ENCODE measurements at regions not wholly inside any gene's neighbourhood (a gene's known extent, or its start where the extent isn't known, plus 50 kb on each side); places are given as distances from the start of the nearest gene placed in this dataset.

DNA sequence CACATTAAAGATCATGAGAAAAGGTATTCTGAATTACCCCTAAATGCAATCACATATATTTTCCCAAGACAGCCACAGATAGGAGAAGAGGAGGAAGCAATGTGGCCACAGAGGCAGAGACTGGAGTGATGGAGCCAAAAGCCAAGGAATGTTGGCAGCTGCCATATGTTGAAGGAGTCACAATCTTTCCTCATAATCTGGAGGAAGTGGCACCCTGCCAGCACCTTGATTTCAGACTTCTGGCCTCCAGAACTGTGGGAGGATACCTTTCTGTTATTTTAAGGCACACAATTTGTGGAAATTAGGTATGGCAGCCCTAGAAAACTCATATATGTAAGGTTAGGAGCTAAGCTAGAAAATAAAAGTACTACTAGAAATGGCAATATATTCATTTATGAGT, 139.9 kb upstream of the GAS1 start:
- TF ChIP-seq, protein P1, sequence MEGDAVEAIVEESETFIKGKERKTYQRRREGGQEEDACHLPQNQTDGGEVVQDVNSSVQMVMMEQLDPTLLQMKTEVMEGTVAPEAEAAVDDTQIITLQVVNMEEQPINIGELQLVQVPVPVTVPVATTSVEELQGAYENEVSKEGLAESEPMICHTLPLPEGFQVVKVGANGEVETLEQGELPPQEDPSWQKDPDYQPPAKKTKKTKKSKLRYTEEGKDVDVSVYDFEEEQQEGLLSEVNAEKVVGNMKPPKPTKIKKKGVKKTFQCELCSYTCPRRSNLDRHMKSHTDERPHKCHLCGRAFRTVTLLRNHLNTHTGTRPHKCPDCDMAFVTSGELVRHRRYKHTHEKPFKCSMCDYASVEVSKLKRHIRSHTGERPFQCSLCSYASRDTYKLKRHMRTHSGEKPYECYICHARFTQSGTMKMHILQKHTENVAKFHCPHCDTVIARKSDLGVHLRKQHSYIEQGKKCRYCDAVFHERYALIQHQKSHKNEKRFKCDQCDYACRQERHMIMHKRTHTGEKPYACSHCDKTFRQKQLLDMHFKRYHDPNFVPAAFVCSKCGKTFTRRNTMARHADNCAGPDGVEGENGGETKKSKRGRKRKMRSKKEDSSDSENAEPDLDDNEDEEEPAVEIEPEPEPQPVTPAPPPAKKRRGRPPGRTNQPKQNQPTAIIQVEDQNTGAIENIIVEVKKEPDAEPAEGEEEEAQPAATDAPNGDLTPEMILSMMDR (IDR thresholded peaks at IDR 0.05; ENCODE audit: control extremely low read depth, extremely low read depth): no peak
- Histone ChIP-seq H3K9ac (ENCODE audit: insufficient read depth in 1 of 2, low read length in 2 of 2) (no peak overlapping the region), H3K27me3 (ENCODE audit: control insufficient read depth in 3 of 3, insufficient read depth in 3 of 3, low read length in 2 of 3) (no peaks in the 10 kb centered on the region), H3K36me3 (ENCODE audit: control insufficient read depth in 4 of 4, insufficient read depth in 4 of 4, low read length in 4 of 4) (no peaks in the 10 kb centered on the region), H3K4me1 (ENCODE audit: control insufficient read depth in 5 of 5, insufficient read depth in 5 of 5, low read length in 5 of 5) (peaks cover 0 to 28% (median 14%) of the 10 kb centered on the region in 5 donors), H3K9me3 (ENCODE audit: control insufficient read depth in 4 of 4, insufficient read depth in 3 of 4, low read length in 3 of 4) (peaks cover 0 to 4% (median 2%) of the 10 kb centered on the region in 4 donors), H3K27ac (ENCODE audit: low read depth in 1 of 2, low read length in 1 of 2) (no peak overlapping the region), H3K4me3 (no peak overlapping the region)
- no peak for ATAC-seq (ENCODE audit: insufficient read depth, low FRiP score)
- DNase-seq: no peak

- ATAC-seq (ENCODE audit: insufficient read depth, low FRiP score) (no peak), DNase-seq (no peak)
- Histone ChIP-seq H3K9me3 (ENCODE audit: control insufficient read depth in 4 of 4, insufficient read depth in 3 of 4, low read length in 3 of 4) (peaks cover 0 to 4% (median 2%) of the 10 kb centered on the region in 4 donors), H3K4me3 (no peak overlapping the region), H3K4me1 (ENCODE audit: control insufficient read depth in 5 of 5, insufficient read depth in 5 of 5, low read length in 5 of 5) (peaks cover 0 to 28% (median 14%) of the 10 kb centered on the region in 5 donors), H3K36me3 (ENCODE audit: control insufficient read depth in 4 of 4, insufficient read depth in 4 of 4, low read length in 4 of 4) (no peaks in the 10 kb centered on the region), H3K27ac (ENCODE audit: low read depth in 1 of 2, low read length in 1 of 2) (no peak overlapping the region), H3K27me3 (ENCODE audit: control insufficient read depth in 3 of 3, insufficient read depth in 3 of 3, low read length in 2 of 3) (no peaks in the 10 kb centered on the region), H3K9ac (ENCODE audit: insufficient read depth in 1 of 2, low read length in 2 of 2) (no peak overlapping the region)
- 76 to 77% methylated on average over 1 of the region's 1 CpG for WGBS, 2 donors
- TF ChIP-seq, protein P1 (IDR thresholded peaks at IDR 0.05; ENCODE audit: control extremely low read depth, extremely low read depth): no peak
These were observed 140.9 kb upstream of the GAS1 start for GRCh38 chr9:87088192-87088591.

DNA sequence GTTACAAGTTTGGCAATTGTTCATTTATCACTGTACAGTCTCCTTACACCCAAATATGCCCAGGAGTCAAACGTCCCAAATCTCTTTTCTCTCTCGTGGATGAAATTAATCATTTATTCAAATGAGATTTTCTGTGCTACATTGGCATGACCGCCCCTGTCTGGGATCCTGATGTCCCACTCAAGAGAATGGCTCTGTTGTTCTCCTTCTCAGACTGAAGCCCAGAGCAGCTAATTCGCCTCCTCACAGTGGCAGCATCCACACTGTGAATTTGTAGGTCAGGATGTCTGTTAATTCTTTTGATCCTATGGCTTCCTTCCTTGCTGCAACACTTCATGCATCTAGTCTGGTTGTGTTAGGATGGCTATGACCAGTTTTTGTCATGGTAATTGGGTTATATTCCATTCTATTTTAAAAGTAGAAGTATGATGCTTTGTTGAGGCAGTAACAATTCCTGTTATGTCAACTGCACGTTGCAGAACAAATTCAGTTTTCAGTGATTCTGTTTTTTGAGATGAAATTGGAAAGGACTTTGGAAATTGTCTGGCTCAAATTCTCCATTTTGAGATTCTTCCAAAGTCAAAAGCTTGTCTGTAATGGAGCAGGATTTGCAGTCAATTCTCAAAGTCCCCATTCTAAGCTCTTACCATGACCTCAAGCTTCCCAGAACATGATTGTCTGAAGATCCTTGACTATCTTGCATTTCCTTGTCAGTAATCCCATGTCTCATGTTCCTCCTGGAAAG, 141.5 kb upstream of the GAS1 start:
- WGBS, 2 donors: 79 to 86% methylated on average over 5 of the region's 5 CpGs
- DNase-seq (no peak), ATAC-seq (ENCODE audit: insufficient read depth, low FRiP score) (no peak)
- Histone ChIP-seq H3K9ac (ENCODE audit: insufficient read depth in 1 of 2, low read length in 2 of 2) (no peak overlapping the region), H3K4me3 (no peak overlapping the region), H3K27me3 (ENCODE audit: control insufficient read depth in 3 of 3, insufficient read depth in 3 of 3, low read length in 2 of 3) (no peaks in the 10 kb centered on the region), H3K27ac (ENCODE audit: low read depth in 1 of 2, low read length in 1 of 2) (no peak overlapping the region), H3K9me3 (ENCODE audit: control insufficient read depth in 4 of 4, insufficient read depth in 3 of 4, low read length in 3 of 4) (peaks cover 0 to 4% (median 2%) of the 10 kb centered on the region in 4 donors), H3K4me1 (ENCODE audit: control insufficient read depth in 5 of 5, insufficient read depth in 5 of 5, low read length in 5 of 5) (peaks cover 0 to 28% (median 14%) of the 10 kb centered on the region in 5 donors), H3K36me3 (ENCODE audit: control insufficient read depth in 4 of 4, insufficient read depth in 4 of 4, low read length in 4 of 4) (no peaks in the 10 kb centered on the region)
- TF ChIP-seq, protein P1 (IDR thresholded peaks at IDR 0.05; ENCODE audit: control extremely low read depth, extremely low read depth): no peak

Measured in lung (tissue), 11 donors.